ENCODE measurements at regions not wholly inside any gene's neighbourhood (a gene's known extent, or its start where the extent isn't known, plus 50 kb on each side); places are given as distances from the start of the nearest gene placed in this dataset.

DNA sequence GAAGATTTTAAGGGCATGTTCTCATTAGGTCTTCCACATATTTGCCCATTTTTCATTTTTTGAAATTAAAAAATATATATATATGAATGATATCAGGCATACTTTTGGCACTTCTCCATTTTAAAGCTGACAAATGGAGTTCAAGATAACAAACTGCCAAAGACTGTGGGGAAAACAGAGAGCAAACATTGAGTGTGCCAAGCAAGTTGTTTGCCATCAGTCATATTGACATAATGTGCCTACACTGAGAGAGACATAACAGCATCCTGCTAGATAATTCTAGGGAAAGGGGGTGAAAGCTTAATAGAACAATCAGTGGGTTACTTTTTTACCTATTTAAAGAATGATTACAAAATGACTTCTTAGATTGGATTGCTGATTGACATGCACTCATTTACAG, 529.4 kb upstream of the CXADR start:
- no peak for DNase-seq

DNA sequence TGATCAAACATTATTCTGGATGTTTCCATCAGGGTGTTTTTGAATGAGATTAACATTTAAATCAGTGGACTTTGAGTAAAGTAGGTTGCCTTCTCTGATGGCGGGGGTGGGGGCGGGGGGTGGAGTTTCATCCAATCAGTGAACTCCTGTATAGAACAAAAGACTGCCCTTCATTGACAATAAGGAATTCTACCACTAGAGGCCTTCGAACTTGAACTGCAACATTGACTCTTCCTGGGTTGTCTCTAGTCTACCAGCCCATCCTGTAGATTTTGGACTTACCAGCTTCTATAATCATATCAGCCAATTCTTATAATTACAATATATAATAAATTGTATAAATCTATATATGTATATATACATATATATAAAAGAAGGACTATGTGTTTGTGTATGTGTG, 520.4 kb upstream of the CXADR start:
- no peak for DNase-seq

DNA sequence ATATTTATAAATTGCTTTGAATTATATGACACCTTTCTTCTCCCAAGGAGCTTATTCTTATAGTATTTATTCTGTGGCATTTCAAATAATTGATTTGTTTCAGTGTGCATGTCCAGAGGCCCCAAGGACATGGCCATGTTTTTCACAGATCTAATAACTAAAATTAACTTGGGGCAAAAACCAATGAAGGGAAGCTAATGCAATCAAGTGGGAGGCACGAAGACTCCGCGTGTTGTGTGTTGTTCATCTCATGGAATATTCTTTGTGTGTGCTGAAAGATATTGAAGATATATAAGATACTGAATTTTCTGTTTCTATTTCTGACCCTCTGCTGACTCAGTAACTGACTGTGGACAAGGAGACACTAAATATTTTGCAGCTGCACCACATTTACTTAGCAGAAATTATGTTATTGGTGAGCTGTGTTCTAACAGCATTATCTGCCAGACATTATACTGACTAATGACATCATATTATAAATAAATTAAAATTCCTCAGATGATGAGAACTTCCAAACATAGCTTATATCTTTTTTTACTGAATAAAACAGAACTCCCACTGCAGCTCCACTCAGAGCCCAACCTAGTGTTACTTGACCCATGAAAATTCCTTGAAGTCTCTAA, 519.3 kb upstream of the CXADR start:
- DNase-seq, result no peak

DNA sequence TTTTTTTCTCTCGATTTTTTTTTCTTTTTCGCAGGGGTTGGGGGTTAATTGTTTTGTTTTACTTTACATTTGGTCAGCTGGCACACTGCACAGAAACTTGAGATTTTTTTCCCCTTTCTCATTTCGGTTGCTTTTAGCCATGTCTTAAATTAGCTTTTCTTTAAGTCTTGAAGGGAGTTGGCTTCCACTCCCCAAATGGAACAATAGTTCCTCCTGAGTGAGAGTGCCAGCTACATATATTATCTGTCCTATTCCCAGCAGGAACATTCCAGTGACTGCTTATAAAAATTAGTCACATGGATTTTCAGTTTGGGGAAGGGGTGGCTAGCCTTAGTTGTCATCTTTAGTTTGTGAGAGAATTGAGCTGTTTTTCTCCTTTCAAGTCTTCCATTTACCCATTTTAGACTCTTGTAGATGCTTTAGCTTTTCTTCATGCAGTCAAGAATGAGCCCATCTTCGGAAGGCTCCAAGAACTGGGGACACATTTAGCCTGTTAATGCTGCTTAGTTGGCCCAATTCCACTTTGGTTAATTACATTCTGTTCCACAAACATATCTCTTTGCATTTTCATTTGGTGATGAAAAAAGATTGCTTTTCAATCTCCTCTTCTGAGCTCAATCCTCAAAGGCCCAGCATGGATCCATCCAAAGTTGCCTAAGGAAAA, 510.1 kb upstream of the CXADR start:
- no peak for DNase-seq

DNA sequence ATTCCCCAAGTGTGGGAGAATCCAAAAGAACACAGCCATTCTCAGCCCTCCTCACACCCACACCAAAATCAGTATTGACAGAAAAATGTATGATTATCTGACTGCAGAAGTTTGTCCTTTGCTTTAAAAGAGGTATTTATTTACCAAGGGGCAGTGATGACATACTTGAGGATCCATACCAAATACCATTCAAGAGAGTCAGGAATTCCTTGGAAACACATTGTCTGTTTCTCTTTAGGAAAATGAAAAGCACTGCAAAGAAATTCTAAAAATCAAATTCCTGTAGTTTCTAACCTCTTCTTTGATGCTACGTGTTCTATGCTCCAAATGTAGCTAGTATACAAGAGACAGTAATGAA, 509.6 kb upstream of the CXADR start:
- no peak for DNase-seq

DNA sequence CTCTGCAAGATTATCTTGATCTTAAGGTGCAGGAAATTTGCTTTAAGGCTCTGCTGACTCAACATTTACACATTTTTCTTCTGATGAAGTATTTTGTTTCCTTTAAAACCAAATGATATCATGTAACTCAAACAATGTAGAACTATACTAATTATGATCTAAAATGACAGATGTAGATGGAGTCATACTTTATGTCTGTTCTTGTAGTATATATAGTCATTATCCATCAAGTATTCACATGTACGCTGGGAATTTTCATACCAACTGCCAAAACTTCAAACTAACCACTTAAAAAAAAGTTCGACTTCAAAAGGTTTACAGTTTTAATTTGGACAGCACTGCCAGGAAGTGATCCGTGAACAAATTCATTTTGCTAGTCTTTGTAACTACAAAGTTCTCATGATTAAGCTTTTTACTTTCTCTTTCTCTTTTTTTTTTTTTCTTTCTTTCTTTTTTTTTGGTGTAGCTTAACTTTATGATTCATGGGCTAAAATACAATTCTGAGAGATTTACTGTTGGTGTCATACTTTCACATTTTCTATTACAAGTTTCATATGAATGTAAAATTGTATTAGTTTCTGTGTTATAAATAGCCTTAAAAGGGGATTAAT, 509.0 kb upstream of the CXADR start:
- no peak for DNase-seq

DNA sequence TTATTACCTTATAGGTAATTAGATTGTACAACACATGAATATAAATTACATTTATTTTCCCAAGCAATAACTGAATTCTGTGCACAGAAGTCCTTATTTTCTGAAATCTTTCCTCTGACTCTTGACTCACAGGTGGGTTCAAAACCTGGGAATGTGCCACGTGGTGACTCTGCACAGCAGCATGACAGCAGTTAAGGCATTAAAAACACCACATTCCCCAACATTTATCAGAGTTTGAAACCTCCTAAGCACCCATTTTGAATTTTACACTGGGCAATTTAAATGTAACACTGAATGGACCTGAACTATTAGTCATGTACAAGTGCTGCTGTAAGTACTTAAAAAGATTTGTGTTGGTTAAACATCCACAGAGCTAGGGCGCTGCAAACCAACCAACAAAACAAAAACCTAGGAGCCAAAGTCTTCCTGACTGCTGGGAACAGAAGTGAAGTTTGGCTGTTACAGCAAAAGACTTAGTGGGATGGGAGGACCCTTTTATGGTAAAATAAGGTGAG, 480.6 kb upstream of the CXADR start:
- no peak for DNase-seq

DNA sequence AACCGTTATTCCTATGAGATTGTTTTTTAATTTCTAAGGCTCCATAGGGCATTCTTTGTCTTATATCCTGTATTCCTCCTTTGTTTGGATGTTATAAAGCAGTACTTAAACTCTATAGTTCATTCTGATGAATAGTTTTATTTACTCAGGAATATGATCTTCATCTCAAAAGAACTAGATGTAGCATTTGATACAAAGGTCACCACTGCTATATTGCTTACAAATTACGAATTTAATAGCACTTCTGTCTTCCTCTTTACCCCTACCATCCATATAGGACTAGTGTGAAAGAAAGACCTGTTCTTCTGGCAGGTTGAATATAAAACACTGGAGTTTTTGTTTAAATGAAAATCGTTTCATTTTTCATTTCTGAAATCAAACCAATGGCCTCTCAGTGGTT, 468.1 kb upstream of the CXADR start:
- DNase-seq, result no peak

DNA sequence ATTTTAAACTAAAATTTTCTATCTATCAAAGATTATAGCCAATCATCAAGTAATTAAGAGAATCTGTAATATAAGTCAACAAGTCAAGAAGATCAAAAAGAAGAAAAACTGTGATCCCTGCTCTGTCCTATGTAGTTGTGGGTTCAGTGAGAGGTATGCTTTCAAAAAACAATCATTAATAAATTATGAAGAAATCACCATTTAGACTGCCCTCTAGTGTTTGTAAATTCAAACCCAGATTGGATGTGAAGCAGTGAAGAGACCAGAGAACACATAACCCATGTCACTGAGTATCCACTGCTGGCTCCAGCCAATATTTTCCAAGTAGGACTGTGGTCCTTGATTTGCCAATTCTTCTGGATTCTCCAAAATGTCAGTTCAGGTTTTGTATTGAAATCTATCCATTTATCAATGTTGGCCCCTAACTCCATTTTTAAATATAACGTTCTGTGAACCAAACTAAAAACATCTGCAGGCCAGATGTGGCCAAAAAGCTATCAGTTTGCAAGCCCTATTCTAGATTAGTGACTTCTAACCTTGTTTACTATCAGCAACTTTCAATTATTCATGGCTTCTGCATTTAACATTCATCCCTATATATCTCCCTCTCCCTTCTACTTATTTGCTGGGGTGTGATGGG, 467.5 kb upstream of the CXADR start:
- DNase-seq, result no peak

DNA sequence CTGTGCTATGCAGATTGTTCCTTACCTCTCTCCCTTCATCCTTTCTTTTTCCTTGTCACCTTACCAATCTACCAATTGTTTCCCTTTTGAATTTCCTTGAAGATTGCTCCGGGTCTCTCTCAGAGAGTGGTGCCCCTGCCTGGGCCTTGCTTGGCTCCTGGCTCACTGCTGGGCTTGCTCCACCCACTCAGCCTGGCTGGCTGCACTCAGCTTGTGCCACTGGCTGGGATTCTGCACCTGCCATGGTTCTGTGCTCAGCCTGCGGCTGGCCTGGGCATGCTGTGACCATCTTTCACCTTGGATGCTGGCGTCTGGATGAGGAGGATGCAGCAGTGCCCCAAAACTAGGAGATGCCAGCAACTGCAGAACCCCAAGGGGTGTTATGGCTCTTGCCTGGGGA, 463.9 kb upstream of the CXADR start:
- DNase-seq, result no peak

DNA sequence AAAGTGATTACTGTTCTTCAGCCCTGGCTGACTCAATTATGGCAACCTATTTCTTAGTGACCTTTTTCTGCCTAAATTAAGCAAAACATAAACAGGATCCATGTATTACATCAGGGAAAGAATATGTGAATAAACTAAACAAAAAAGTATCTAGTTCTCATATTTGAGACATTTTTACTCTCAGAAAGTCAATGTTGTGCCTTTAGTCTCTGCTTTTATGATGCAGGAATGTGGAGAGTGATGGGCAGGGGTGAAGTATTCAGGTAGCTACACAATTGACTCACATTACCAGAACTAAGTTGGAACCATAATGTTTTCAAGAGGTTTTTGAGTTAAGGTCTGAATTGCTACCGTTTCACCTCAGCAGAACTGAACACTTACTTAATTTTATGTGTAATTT, 462.7 kb upstream of the CXADR start:
- DNase-seq, result no peak

DNA sequence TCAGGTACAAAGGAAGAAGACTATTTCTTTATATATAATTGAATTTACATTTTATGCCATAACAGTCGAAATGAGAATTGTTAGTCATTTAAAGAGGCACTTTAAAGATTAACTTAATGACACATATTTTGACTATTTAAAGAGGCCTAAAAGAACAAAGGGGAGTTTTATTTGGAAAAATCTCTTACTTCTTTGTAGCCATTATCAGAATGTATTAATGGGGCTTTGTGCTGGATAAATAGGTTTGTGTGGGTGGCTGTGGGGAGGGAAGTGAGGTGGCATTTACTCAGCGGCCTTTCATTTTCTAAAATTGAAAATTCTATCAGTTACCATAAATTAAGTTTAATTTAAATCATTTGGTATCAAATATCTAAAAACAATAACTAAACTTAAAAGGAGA, 462.2 kb upstream of the CXADR start:
- DNase-seq, result no peak

DNA sequence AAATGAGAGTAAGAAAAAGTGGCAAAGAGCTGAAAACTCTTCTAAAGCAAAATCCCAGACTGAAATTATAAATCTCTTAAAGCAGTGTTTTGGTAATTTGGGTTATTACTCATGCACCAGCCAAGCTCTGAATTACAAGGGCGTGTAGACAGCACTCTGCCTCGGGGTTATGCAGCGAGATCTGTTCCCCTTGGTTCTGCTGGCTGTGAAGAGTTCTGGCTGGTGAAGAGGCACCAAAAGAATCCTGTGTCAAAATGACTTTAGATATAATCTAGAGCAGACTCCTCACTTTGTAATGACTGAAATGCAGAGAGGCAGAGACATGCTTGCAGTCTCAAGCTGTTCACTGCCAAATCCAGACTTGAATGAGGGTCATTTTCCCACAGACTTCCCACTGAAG, 461.8 kb upstream of the CXADR start:
- no peak for DNase-seq

DNA sequence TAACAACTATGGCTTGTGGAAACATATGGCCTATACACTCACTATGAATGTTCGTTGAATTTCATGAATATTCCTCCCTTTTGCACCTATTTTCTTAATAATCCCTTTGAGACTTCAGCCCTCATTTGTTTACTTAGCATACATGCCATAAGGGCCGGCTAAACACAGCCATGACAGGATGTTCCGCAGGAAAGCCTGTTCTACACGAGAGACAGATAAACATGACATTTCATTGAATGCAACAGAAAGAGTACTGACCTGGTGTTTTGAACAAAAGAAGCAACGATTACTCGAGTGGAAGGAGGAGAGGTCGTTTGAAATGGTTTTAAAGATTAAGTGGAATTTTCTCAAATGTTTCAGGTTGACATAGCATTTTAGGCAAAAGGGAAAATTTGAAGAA, 459.5 kb upstream of the CXADR start:
- DNase-seq, result no peak

DNA sequence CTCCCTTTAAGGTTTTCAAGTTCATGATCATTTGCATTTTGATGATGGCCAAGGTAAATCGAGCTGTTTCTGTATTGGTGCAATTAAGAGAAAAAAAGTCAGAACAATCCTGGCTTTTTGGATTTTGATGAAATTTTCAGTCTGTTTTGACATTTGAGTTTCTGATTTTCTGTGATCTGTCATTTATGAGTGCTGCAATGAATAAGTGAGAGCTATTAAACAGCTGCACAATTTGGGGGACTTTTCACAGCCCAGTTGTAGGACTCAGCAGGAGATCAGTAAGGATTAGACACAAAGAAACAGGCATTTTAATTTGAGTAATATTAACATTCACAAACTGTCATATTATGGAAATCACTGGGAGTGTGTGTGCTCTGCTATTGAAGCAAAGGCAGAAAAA, 452.9 kb upstream of the CXADR start:
- no peak for DNase-seq

DNA sequence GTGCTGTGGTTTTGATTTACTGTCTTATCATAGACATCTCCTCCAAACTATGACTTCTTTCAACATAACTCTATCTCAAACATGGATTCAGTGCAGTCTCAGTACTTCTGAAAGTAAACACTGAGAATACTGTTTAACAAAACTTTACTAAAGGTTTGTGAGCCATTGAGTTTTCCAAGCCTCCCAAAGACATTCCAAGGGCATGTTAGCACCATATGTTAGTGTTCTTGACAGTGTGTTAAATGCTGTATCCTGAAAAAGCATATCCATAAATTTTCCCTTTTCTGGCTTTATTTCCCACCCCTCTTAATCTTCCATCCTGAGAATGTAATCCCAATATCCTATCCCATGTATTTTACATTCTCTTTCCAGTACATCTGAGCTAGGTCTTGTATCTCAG, 446.8 kb upstream of the CXADR start:
- DNase-seq, result no peak

DNA sequence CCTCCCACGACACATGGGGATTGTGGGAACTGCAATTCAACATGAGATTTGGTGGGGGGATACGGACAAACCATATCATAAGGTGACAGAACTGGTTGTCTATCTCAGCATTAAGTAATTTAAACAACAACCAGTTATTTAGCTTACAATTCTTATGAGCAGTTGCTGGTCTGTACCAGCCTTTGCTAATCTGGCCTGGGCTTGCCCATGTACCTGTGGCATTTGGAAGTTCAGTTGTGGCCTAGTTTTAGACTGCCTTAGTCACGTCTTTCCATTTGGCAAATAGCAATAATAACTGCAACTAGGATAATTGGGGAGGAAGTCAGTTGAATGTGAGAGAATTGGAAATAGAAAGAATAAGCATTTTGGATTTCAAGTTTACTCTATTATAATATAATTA, 441.8 kb upstream of the CXADR start:
- DNase-seq, result no peak

DNA sequence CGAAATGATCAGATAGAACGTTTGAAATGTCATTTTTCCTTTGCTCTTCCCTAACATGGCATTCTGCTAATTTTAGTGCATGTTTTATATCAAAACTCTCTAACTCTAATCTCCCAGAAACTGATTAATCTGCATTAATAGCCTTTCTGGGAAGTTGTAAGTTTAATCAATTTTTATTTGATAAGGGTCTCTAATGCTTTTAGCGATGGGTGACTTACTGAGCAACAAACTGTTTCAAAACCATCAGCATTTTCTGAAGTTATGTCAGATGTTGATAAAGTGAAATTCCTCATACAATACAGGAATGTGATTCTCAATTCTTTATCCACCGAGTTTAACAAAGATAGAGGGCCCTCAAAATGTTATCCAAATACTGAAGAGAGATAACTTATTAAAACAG, 431.6 kb upstream of the CXADR start:
- DNase-seq, result no peak

DNA sequence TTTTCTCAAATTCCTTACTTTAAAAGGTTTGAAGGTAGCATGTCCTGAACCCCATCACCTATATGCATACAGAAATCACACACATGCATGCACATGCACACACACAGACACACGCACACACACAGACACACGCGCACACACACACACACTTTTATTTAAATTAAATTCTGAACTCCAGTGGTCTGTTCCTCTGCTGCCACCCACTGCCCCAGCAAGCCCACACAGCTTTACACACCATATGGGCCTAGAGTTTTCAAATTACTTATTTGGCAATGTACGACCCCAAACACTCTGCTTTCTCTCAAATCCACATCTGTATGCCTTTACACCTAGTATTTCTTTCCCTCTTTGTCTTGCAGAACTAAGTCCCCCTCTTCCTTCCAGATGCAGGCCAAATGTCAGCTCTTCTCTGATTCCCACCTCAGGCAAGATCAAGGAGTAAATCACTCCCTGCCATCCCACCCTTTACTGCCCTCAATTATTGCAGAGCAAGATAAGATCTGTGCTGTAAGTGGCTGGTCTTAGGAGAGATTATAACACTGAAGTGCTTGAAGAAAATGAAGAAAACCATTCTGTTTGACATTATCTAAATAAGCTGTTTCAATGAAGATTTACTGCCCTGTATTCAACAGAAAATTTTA, 429.9 kb upstream of the CXADR start:
- DNase-seq, result no peak

DNA sequence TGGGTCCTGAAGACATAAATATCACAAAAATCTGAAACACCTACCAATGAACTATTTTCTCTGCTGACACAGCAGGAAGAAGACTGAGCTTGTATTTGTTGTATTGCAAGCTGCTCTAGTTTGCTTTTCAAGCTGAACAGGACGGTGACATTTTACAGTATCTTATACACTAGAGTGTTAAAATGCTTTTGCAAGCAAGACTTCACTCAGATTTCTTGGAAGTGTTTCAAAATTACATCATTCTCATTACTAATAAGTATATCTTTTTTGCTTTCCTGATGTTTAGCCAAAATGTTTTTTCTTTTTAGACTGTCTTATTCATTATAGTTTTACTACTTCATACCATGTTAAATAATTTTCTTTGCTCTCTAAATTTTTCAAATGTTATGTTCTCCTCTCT, 427.1 kb upstream of the CXADR start:
- no peak for DNase-seq

DNA sequence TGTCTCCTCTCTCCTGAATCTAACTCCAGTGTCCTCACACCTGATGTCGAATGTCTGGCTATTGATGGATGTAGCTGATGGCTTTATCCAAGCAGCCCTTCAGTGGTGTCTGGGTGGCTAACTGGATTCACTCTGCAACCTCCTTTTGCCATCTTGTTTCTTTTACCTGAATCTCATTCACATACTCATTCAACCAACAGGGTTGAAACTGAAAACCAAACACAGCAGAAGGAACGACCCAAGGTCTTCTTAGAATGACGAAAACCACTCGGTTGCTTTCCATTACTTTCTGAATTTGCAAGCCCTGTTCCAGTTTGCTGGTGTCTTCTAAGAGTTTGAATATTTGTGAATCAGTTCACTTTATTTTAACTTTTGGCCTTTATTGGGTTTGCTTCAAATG, 424.3 kb upstream of the CXADR start:
- DNase-seq, result no peak

DNA sequence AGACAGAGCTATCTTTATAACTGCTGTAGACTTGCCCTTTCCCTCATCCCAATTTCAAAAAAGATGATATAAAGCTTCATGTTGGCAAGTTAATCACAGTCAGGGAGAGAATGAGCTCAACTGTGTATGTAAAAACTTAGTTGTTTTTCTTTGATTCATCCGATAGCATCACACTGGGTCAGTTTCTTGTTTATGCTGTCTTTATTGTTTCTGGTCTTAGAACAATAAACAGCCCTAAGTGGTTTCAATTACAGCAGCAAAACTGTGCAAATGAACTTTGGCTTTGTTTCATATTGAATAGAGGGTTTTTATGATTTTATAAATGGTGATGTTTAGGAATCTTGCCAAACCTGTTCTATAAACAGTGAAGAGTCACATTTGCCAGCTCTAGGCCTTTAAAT, 423.8 kb upstream of the CXADR start:
- DNase-seq, result no peak

DNA sequence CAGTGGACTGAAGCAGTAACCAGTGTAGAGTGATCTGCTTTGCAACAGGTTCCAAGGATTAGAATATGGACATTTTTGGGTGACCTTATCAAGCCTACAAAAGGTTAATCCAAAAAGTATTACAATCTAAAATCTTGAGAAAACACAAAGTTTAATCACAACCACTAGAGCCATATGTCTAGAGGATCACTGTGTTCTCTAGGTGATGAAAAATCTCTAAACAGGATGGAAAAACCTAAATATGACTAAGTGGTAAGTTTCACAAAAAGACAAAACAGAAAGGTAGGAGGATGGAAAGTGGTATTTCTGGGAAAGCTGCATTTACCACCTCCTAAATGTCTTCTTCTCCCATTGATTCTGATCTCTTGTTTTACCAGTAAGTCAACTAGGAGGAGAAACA, 411.1 kb upstream of the CXADR start:
- no peak for DNase-seq

DNA sequence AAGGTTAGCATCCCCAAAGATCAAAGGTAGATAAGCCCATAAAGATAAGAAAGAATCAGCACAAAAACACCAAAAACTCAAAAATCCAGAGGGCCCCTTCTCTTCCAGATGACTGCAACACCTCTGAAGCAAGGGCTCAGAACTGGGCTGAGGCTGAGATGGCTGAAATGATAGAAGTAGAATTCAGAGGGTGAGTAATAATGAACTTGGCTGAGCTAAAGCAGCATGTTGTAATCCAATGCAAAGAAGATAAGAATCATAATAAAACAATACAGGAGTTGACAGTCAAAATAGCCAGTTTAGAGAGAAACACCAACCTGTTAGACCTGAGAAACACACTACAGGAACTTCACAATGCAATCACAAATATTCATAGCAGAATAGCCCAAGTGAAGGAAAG, 406.9 kb upstream of the CXADR start:
- DNase-seq, result no peak
